ENCODE measurements at regions not wholly inside any gene's neighbourhood (a gene's known extent, or its start where the extent isn't known, plus 50 kb on each side); places are given as distances from the start of the nearest gene placed in this dataset.

- Histone ChIP-seq H3K27ac (replicated peaks in 1 of 4) (no peak overlapping the region), H3K27me3 (no peaks in the 10 kb centered on the region), H3K9me3 (no peaks in the 10 kb centered on the region), H3K4me1 (peaks cover 0 to 11% (median 3%) of the 10 kb centered on the region in 4 donors), H3K36me3 (no peaks in the 10 kb centered on the region), H3K4me3 (no peak overlapping the region)
- TF ChIP-seq EP300 (IDR thresholded peaks at IDR 0.05) = no peak
- no peak for TF ChIP-seq POLR2AphosphoS5 (IDR thresholded peaks at IDR 0.05)
- no peak for TF ChIP-seq CTCF (IDR thresholded peaks at IDR 0.05)
- TF ChIP-seq POLR2A (IDR thresholded peaks at IDR 0.05; ENCODE audit: low read depth) = no peak
- DNase-seq (ENCODE audit: extremely low spot score) = no peak
- WGBS = 94% methylated on average over 4 of the region's 4 CpGs
- intact Hi-C loops (cut with DNase I) = no loop called here
These were observed 260.1 kb upstream of the CCDC54 start for GRCh38 chr3:107117156-107117555.

GRCh38 chr3:107117922-107118536 lies 259.2 kb upstream of the CCDC54 start:
- intact Hi-C loops (cut with DNase I) = no loop called here
- Histone ChIP-seq H3K27ac (replicated peaks in 1 of 4) (no peak overlapping the region), H3K36me3 (no peaks in the 10 kb centered on the region), H3K27me3 (no peaks in the 10 kb centered on the region), H3K9me3 (no peaks in the 10 kb centered on the region), H3K4me3 (no peak overlapping the region), H3K4me1 (peaks cover 0 to 11% (median 3%) of the 10 kb centered on the region in 4 donors)
- no peak for TF ChIP-seq EP300 (IDR thresholded peaks at IDR 0.05)
- peak in 1 of 3 experiments; percentile 34 for TF ChIP-seq CTCF (IDR thresholded peaks at IDR 0.05)
- 43% methylated on average over 10 of the region's 10 CpGs for WGBS
- no peak for DNase-seq (ENCODE audit: extremely low spot score)

- no peak for DNase-seq (ENCODE audit: extremely low spot score)
- Histone ChIP-seq H3K27ac (replicated peaks in 1 of 4) (no peak overlapping the region), H3K9me3 (no peaks in the 10 kb centered on the region), H3K4me3 (no peak overlapping the region), H3K36me3 (no peaks in the 10 kb centered on the region), H3K27me3 (no peaks in the 10 kb centered on the region), H3K4me1 (peaks cover 0 to 4% (median 0%) of the 10 kb centered on the region in 4 donors)
- TF ChIP-seq CTCF (IDR thresholded peaks at IDR 0.05) (no peak), EP300 (IDR thresholded peaks at IDR 0.05) (no peak), POLR2A (IDR thresholded peaks at IDR 0.05; ENCODE audit: low read depth) (no peak), POLR2AphosphoS5 (IDR thresholded peaks at IDR 0.05) (no peak)
- WGBS = 44% methylated on average over 1 of the region's 1 CpG
- intact Hi-C loops (cut with DNase I) = no loop called here
These were observed 252.4 kb upstream of the CCDC54 start for GRCh38 chr3:107124885-107125284.

GRCh38 chr3:107128946-107129345 lies 248.3 kb upstream of the CCDC54 start:
- intact Hi-C loops (cut with DNase I) = no loop called here
- no peaks in the 10 kb centered on the region for H3K4me1 ChIP-seq
- 36% methylated on average over 3 of the region's 3 CpGs for WGBS
- no peaks in the 10 kb centered on the region for H3K27me3 ChIP-seq
- no peak for TF ChIP-seq EP300 (IDR thresholded peaks at IDR 0.05)
- TF ChIP-seq POLR2AphosphoS5 (IDR thresholded peaks at IDR 0.05) = no peak
- no peak for TF ChIP-seq POLR2A (IDR thresholded peaks at IDR 0.05; ENCODE audit: low read depth)
- no peak for TF ChIP-seq CTCF (IDR thresholded peaks at IDR 0.05)
- no peaks in the 10 kb centered on the region for H3K9me3 ChIP-seq
- no peaks in the 10 kb centered on the region for H3K36me3 ChIP-seq
- H3K27ac ChIP-seq (replicated peaks in 1 of 4) = no peak overlapping the region
- DNase-seq (ENCODE audit: extremely low spot score) = no peak
- H3K4me3 ChIP-seq = no peak overlapping the region

GRCh38 chr3:107130089-107130700 lies 247.0 kb upstream of the CCDC54 start:
- Histone ChIP-seq H3K36me3 (no peaks in the 10 kb centered on the region), H3K4me3 (no peak overlapping the region), H3K9me3 (no peaks in the 10 kb centered on the region), H3K4me1 (no peaks in the 10 kb centered on the region), H3K27ac (replicated peaks in 1 of 4) (no peak overlapping the region), H3K27me3 (no peaks in the 10 kb centered on the region)
- intact Hi-C loops (cut with DNase I) = no loop called here
- DNase-seq (ENCODE audit: extremely low spot score) = no peak
- no peak for TF ChIP-seq EP300 (IDR thresholded peaks at IDR 0.05)
- 83% methylated on average over 6 of the region's 6 CpGs for whole genome bisulfite sequencing

All from esophagus muscularis mucosa (tissue), 4 donors.